Endothelial cell (in vitro differentiated cells): ENCODE measurements at regions not wholly inside any gene's neighbourhood (a gene's known extent, or its start where the extent isn't known, plus 50 kb on each side); places are given as distances from the start of the nearest gene placed in this dataset.

ENCODE experiments used
- DNase-seq: peaks from one replicate; pipeline ENCODE4 v3.0.0; 2021; ENCODE audit warnings: low spot score
- H3K27ac Mint-ChIP-seq: one replicate; pipeline ENCODE4 v1.8.0; 2021; ENCODE audit warnings: mixed read lengths, inconsistent platforms; ENCODE audit not compliant: unreplicated experiment
- H3K27me3 Mint-ChIP-seq: one replicate; pipeline ENCODE4 v1.8.0; 2021; ENCODE audit warnings: mild to moderate bottlenecking, moderate library complexity, mixed read lengths, inconsistent platforms; ENCODE audit not compliant: unreplicated experiment
- H3K36me3 Mint-ChIP-seq: one replicate; pipeline ENCODE4 v1.8.0; 2021; ENCODE audit warnings: mild to moderate bottlenecking, low read depth, mixed read lengths, inconsistent platforms; ENCODE audit not compliant: unreplicated experiment
- H3K4me1 Mint-ChIP-seq: one replicate; pipeline ENCODE4 v1.8.0; 2021; ENCODE audit warnings: mild to moderate bottlenecking, mixed read lengths, inconsistent platforms; ENCODE audit not compliant: unreplicated experiment
- H3K4me3 Mint-ChIP-seq: one replicate; pipeline ENCODE4 v1.8.0; 2021; ENCODE audit warnings: mild to moderate bottlenecking, mixed read lengths, inconsistent platforms; ENCODE audit not compliant: unreplicated experiment
- H3K9me3 Mint-ChIP-seq: one replicate; pipeline ENCODE4 v1.8.0; 2021; ENCODE audit warnings: mixed read lengths, inconsistent platforms; ENCODE audit not compliant: unreplicated experiment
- CTCF ChIP-seq: fragments of 200-600 bp; sonication (generic); IDR thresholded peaks from one replicate; pipeline ENCODE4 v1.5.0; 2021; ENCODE audit warnings: antibody characterized with exemption; ENCODE audit not compliant: unreplicated experiment

- no peaks in the 10 kb centered on the region for H3K9me3 Mint-ChIP-seq
- no peaks in the 10 kb centered on the region for H3K4me1 Mint-ChIP-seq
- H3K27ac Mint-ChIP-seq, result no peak overlapping the region
- H3K36me3 Mint-ChIP-seq, result no peaks in the 10 kb centered on the region
- H3K4me3 Mint-ChIP-seq, result no peak overlapping the region
- no peak for DNase-seq
- no peaks in the 10 kb centered on the region for H3K27me3 Mint-ChIP-seq
- TF ChIP-seq CTCF, result no peak
Measured at GRCh38 chr4:121248747-121249146, 84.6 kb upstream of the TNIP3 start.

GRCh38 chr4:121246698-121247097 is 82.6 kb upstream of the TNIP3 start:
- no peak for DNase-seq
- Mint-ChIP-seq H3K27ac (no peak overlapping the region), H3K9me3 (no peaks in the 10 kb centered on the region), H3K27me3 (no peaks in the 10 kb centered on the region), H3K36me3 (no peaks in the 10 kb centered on the region), H3K4me3 (no peak overlapping the region), H3K4me1 (no peaks in the 10 kb centered on the region)
- no peak for TF ChIP-seq CTCF

GRCh38 chr4:121243485-121243884 is 79.4 kb upstream of the TNIP3 start:
- no peak for DNase-seq
- no peak overlapping the region for H3K27ac Mint-ChIP-seq
- no peak overlapping the region for H3K4me3 Mint-ChIP-seq
- H3K9me3 Mint-ChIP-seq, result no peaks in the 10 kb centered on the region
- no peak for TF ChIP-seq CTCF
- H3K27me3 Mint-ChIP-seq, result no peaks in the 10 kb centered on the region
- no peaks in the 10 kb centered on the region for H3K36me3 Mint-ChIP-seq
- no peaks in the 10 kb centered on the region for H3K4me1 Mint-ChIP-seq

- no peak for DNase-seq
- Mint-ChIP-seq H3K4me1 (no peaks in the 10 kb centered on the region), H3K27ac (no peak overlapping the region), H3K36me3 (peaks cover 4% of the 10 kb centered on the region), H3K9me3 (no peaks in the 10 kb centered on the region), H3K27me3 (no peaks in the 10 kb centered on the region), H3K4me3 (no peak overlapping the region)
- TF ChIP-seq CTCF, result no peak
Measured at GRCh38 chr4:121242188-121242750, 78.1 kb upstream of the TNIP3 start.

- TF ChIP-seq CTCF, result no peak
- H3K27me3 Mint-ChIP-seq, result no peaks in the 10 kb centered on the region
- peaks cover 4% of the 10 kb centered on the region for H3K36me3 Mint-ChIP-seq
- H3K9me3 Mint-ChIP-seq, result no peaks in the 10 kb centered on the region
- no peaks in the 10 kb centered on the region for H3K4me1 Mint-ChIP-seq
- H3K4me3 Mint-ChIP-seq, result no peak overlapping the region
- no peak for DNase-seq
- no peak overlapping the region for H3K27ac Mint-ChIP-seq
Measured at GRCh38 chr4:121239951-121240350, 75.8 kb upstream of the TNIP3 start.
